Peyer's patch (tissue), 4 donors: ENCODE measurements at regions not wholly inside any gene's neighbourhood (a gene's known extent, or its start where the extent isn't known, plus 50 kb on each side); places are given as distances from the start of the nearest gene placed in this dataset.

ENCODE experiments used
- DNase-seq, 3 donors: peaks; one replicate each; pipeline ENCODE4 v3.0.0-alpha.2; 2017 to 2019
- H3K27ac ChIP-seq, 4 donors: fragments of 200-600 bp; sonication (generic); one replicate each; pipeline ENCODE4 v1.5.1; 2016 to 2019
- H3K27me3 ChIP-seq, 2 donors: fragments of 200-600 bp; sonication (generic); one replicate each; pipeline ENCODE4 v1.5.1; 2019
- H3K36me3 ChIP-seq, 3 donors: fragments of 200-600 bp; sonication (generic); one replicate each; pipeline ENCODE4 v1.5.1; 2016 to 2019
- H3K4me1 ChIP-seq, 4 donors: fragments of 200-600 bp; sonication (generic); one replicate each; pipeline ENCODE4 v1.5.1; 2016 to 2019
- H3K4me3 ChIP-seq, 4 donors: fragments of 200-600 bp; sonication (generic); 1 replicate in 3 of 4; 2 replicates in 1 of 4; pipeline ENCODE4 v1.5.1; 2016 to 2019; ENCODE audit warnings: mild to moderate bottlenecking in 1 of 4
- H3K9me3 ChIP-seq, 4 donors: fragments of 200-600 bp; sonication (generic); one replicate each; pipeline ENCODE4 v1.5.1; 2016 to 2019; ENCODE audit warnings: mild to moderate bottlenecking in 1 of 4
- POLR2A ChIP-seq, 2 donors: fragments of 450-650 bp; IDR thresholded peaks; one replicate each; pipeline ENCODE4 v1.5.1; 2017; ENCODE audit warnings: antibody characterized with exemption in 2 of 2, mild to moderate bottlenecking in 2 of 2, moderate library complexity in 2 of 2
- TF ChIP-seq, protein P1 (sequence below), 6 experiments: fragments of 450-650 bp in 4 of 6; fragments of 200-600 bp in 2 of 6; sonication (generic) in 1 of 6; IDR thresholded peaks; one replicate each; pipeline ENCODE4 v1.5.1; 2017 to 2019; ENCODE audit warnings: antibody characterized with exemption in 6 of 6, mild to moderate bottlenecking in 3 of 6, moderate library complexity in 1 of 6

DNA sequence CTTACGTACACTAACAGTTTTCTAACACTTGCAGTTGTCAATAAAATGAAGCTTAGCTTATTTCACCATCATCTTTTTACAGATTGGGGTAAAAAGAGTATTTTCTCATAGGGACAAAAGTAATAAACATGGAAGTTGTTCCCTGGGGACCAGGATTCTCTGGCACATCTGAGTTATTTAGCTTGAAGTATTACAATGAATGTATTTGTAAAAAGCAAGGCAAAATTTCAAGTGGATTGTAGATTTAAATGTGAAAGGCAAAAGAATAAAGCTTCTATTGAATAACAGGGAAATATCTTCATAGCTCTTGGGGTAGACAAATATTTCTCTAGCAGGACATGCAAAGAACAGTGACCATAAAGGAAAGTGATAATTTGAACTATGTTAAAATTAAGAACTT, 260.0 kb upstream of the ECI2 start:
- H3K27me3 ChIP-seq, result no peaks in the 10 kb centered on the region
- DNase-seq, result no peak
- H3K36me3 ChIP-seq, result no peaks in the 10 kb centered on the region
- H3K9me3 ChIP-seq, result no peaks in the 10 kb centered on the region
- no peaks in the 10 kb centered on the region for H3K4me1 ChIP-seq
- no peak for TF ChIP-seq POLR2A (IDR thresholded peaks at IDR 0.05)
- TF ChIP-seq, protein P1, sequence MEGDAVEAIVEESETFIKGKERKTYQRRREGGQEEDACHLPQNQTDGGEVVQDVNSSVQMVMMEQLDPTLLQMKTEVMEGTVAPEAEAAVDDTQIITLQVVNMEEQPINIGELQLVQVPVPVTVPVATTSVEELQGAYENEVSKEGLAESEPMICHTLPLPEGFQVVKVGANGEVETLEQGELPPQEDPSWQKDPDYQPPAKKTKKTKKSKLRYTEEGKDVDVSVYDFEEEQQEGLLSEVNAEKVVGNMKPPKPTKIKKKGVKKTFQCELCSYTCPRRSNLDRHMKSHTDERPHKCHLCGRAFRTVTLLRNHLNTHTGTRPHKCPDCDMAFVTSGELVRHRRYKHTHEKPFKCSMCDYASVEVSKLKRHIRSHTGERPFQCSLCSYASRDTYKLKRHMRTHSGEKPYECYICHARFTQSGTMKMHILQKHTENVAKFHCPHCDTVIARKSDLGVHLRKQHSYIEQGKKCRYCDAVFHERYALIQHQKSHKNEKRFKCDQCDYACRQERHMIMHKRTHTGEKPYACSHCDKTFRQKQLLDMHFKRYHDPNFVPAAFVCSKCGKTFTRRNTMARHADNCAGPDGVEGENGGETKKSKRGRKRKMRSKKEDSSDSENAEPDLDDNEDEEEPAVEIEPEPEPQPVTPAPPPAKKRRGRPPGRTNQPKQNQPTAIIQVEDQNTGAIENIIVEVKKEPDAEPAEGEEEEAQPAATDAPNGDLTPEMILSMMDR (IDR thresholded peaks at IDR 0.05), result no peak
- H3K4me3 ChIP-seq, result no peak overlapping the region
- no peak overlapping the region for H3K27ac ChIP-seq

DNA sequence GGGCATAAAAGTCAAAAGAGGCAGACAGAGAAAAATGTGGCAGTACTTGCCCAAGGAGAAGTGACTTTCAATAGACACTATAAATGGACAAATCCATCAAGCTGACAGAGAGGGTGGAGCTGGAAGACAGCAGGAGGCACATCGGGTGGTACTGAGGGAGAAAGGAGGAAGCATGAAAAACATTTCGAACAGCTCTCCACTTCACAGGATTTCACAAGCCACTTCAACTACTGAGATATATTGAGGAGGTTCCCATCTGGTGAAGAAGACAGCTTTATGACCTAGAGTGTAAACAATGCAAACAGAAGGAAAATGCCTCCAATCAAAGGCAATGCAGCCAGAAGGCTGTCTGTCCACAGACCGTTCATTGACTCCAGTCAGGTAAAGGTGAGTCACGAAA, 259.4 kb upstream of the ECI2 start:
- Histone ChIP-seq H3K9me3 (no peaks in the 10 kb centered on the region), H3K27ac (no peak overlapping the region), H3K36me3 (no peaks in the 10 kb centered on the region), H3K4me3 (no peak overlapping the region), H3K27me3 (no peaks in the 10 kb centered on the region), H3K4me1 (no peaks in the 10 kb centered on the region)
- DNase-seq, result no peak
- TF ChIP-seq, protein P1 (IDR thresholded peaks at IDR 0.05), result no peak
- TF ChIP-seq POLR2A (IDR thresholded peaks at IDR 0.05), result no peak

DNA sequence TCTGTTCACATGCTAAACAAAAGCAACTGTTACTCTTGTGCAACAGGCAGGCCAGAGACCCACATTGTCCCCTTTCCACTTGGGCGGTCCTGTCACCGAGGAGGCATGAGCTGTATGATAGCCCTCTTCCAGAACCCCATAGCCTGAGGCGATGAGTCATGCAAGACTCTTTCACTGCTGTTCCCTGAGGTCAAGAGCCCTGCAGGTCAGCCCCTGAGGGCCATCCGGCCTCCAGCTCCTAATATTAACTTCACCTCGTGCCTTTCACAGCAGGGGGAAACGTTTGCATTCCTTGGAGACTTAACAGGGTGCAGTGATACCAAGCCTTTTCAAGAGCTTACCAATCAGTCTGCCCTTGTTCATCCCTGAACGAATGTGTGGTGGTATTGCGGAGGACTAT, 253.3 kb upstream of the ECI2 start:
- Histone ChIP-seq H3K36me3 (no peaks in the 10 kb centered on the region), H3K9me3 (peaks cover 0 to 11% (median 4%) of the 10 kb centered on the region in 4 donors), H3K27me3 (no peaks in the 10 kb centered on the region), H3K4me1 (no peaks in the 10 kb centered on the region), H3K4me3 (no peak overlapping the region), H3K27ac (no peak overlapping the region)
- no peak for DNase-seq
- TF ChIP-seq, protein P1 (IDR thresholded peaks at IDR 0.05), result no peak
- TF ChIP-seq POLR2A (IDR thresholded peaks at IDR 0.05), result no peak

DNA sequence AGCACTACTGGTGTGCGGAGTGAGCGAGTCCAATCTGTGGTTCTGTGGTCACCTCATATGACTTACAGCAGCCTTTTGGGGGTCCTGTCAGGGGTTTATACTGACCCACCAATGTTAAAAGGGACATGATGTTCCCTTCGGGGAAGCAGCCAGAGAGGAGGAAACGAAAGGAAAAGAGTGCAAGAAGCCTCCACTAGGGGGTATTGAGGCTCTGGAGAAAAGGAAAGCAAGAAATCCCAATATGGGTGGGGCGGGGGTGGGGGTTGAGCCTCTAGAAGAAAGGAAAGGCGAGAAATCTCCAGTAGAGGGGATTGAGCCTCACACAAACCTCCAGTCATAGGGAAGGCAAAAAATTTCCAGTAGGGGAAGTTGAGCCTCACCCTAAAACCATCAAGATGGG, 249.3 kb upstream of the ECI2 start:
- Histone ChIP-seq H3K4me1 (no peaks in the 10 kb centered on the region), H3K36me3 (no peaks in the 10 kb centered on the region), H3K27me3 (no peaks in the 10 kb centered on the region), H3K27ac (no peak overlapping the region), H3K4me3 (no peak overlapping the region), H3K9me3 (peaks cover 0 to 17% (median 6%) of the 10 kb centered on the region in 4 donors)
- TF ChIP-seq, protein P1 (IDR thresholded peaks at IDR 0.05), result no peak
- TF ChIP-seq POLR2A (IDR thresholded peaks at IDR 0.05), result no peak
- no peak for DNase-seq

DNA sequence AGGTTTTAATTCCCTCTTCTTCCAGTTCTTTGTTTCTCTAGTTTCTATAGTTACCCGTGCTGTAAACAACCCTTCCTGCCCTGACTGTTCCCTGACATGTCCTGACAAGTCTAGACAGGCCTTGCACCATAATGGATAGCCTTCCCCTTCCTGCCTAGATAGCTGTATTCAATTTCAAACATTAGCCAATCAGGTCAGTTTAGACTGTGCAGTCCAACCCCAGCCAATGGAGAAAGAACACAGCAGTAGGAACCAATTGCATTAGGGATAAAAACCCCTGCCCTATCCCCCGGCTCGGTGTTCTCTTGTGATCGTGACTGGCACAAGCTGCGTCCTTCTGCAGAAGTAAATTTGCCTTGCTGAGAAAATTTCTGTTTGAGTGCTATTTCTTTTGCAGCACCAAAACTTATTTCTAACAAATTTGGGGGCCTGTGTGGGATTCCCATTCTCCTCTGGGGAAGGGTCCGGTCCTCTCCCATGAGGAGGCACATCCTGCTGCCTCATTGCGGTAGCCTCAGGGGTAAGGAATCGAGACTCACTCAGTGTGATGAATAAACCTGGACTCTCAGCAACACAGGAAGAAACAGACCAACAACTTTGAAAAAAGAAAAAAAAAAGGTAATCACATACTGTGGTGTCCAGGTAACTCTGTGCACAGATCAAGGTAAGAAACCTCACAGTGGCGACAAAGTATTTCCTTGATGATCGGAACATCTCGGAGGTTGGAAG, 248.7 kb upstream of the ECI2 start:
- H3K4me3 ChIP-seq, result no peak overlapping the region
- H3K36me3 ChIP-seq, result no peaks in the 10 kb centered on the region
- no peaks in the 10 kb centered on the region for H3K4me1 ChIP-seq
- H3K9me3 ChIP-seq, result peaks cover 0 to 17% (median 6%) of the 10 kb centered on the region in 4 donors
- no peak for DNase-seq
- no peaks in the 10 kb centered on the region for H3K27me3 ChIP-seq
- TF ChIP-seq POLR2A (IDR thresholded peaks at IDR 0.05), result no peak
- TF ChIP-seq, protein P1 (IDR thresholded peaks at IDR 0.05), result no peak
- H3K27ac ChIP-seq, result no peak overlapping the region
